GM18498 (cell line): ENCODE measurements at regions not wholly inside any gene's neighbourhood (a gene's known extent, or its start where the extent isn't known, plus 50 kb on each side); places are given as distances from the start of the nearest gene placed in this dataset.

Experiments
- ATAC-seq: cut with Tn5 transposase; IDR thresholded peaks from one replicate; pipeline ENCODE4 v1.9.1; 2021; ENCODE audit warnings: mild to moderate bottlenecking, moderate library complexity; ENCODE audit not compliant: unreplicated experiment

- ATAC-seq, result no peak
Observed at GRCh38 chr3:193978030-193978429, 157.9 kb upstream of the HES1 start.

- no peak for ATAC-seq
Observed at GRCh38 chr3:193978486-193978885, 157.5 kb upstream of the HES1 start.

GRCh38 chr3:193980326-193980725 lies 155.6 kb upstream of the HES1 start:
- no peak for ATAC-seq

- ATAC-seq, result no peak
Observed at GRCh38 chr3:193980905-193981304, 155.0 kb upstream of the HES1 start.

GRCh38 chr3:193981504-193981903 lies 154.4 kb upstream of the HES1 start:
- no peak for ATAC-seq

- no peak for ATAC-seq
Observed at GRCh38 chr3:193982258-193982659, 153.7 kb upstream of the HES1 start.

GRCh38 chr3:193983846-193984818 lies 151.8 kb upstream of the HES1 start:
- ATAC-seq, result no peak

- no peak for ATAC-seq
Observed at GRCh38 chr3:193984876-193985275, 151.1 kb upstream of the HES1 start.

GRCh38 chr3:193987186-193987585 lies 148.8 kb upstream of the HES1 start:
- ATAC-seq, result no peak

- ATAC-seq, result no peak
Observed at GRCh38 chr3:193989186-193989585, 146.8 kb upstream of the HES1 start.

GRCh38 chr3:193991666-193992424 lies 144.1 kb upstream of the HES1 start:
- no peak for ATAC-seq

GRCh38 chr3:193992425-193993037 lies 143.4 kb upstream of the HES1 start:
- no peak for ATAC-seq

- ATAC-seq, result no peak
Observed at GRCh38 chr3:193996221-193996620, 139.7 kb upstream of the HES1 start.

- ATAC-seq, result no peak
Observed at GRCh38 chr3:193996641-193997089, 139.3 kb upstream of the HES1 start.

- ATAC-seq, result no peak
Observed at GRCh38 chr3:193997228-193998122, 138.5 kb upstream of the HES1 start.

GRCh38 chr3:193998123-193998448 lies 137.9 kb upstream of the HES1 start:
- no peak for ATAC-seq

- no peak for ATAC-seq
Observed at GRCh38 chr3:193998628-193999195, 137.2 kb upstream of the HES1 start.

GRCh38 chr3:194000100-194000499 lies 135.8 kb upstream of the HES1 start:
- no peak for ATAC-seq

GRCh38 chr3:194000712-194001111 lies 135.2 kb upstream of the HES1 start:
- no peak for ATAC-seq
